ENCODE measurements at regions not wholly inside any gene's neighbourhood (a gene's known extent, or its start where the extent isn't known, plus 50 kb on each side); places are given as distances from the start of the nearest gene placed in this dataset.

DNA sequence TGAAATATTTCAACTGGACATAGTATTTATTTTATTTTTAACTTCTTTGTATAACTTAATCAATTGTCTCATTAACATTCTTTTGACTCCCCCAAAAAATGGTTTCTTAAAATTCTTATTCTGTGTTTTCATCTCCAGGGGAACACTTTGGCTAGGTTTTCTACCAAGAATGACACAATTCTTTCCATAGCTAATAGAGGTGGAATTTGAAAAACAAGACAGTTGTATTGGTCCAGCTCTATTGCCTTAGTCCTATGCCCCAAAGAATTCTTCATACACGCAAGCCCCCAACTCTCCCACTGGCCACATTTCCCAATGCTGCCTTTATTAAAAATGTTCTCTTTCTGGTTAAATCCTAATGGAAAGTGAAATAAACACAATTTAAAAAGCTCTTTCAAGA lies 104.7 kb upstream of the PKDCC start:
- FAIRE-seq, result no peak
- no peaks in the 10 kb centered on the region for H3K9me3 ChIP-seq
- H3K4me1 ChIP-seq, result peaks cover 9% of the 10 kb centered on the region
- ATAC-seq, result no peak
- no peak overlapping the region for H3K4me3 ChIP-seq
- no peak overlapping the region for H3K27ac ChIP-seq
- CTCF ChIA-PET, result interaction anchor here (0.7 to 1.8 kb wide), 5 partner anchors 31 to 143 kb away, joined by 3 to 6 read pairs (median 3); no protein-coding TSS in a partner anchor
- POLR2A ChIA-PET, result no interaction called here
- 92% methylated on average over 1 of the region's 1 CpG for WGBS (ENCODE audit: missing lambda C conversion rate)
- TF ChIP-seq EHMT2 (IDR thresholded peaks at IDR 0.05; ENCODE audit: low read depth) (no peak), HDAC2 (IDR thresholded peaks at IDR 0.05) (no peak), PHF8 (IDR thresholded peaks at IDR 0.05; ENCODE audit: borderline replicate concordance, low read depth) (no peak), FOXS1 (CRISPR knock-in tag; IDR thresholded peaks at IDR 0.05) (no peak), CBX8 (IDR thresholded peaks at IDR 0.05) (no peak)
- TF ChIP-seq, protein P1, sequence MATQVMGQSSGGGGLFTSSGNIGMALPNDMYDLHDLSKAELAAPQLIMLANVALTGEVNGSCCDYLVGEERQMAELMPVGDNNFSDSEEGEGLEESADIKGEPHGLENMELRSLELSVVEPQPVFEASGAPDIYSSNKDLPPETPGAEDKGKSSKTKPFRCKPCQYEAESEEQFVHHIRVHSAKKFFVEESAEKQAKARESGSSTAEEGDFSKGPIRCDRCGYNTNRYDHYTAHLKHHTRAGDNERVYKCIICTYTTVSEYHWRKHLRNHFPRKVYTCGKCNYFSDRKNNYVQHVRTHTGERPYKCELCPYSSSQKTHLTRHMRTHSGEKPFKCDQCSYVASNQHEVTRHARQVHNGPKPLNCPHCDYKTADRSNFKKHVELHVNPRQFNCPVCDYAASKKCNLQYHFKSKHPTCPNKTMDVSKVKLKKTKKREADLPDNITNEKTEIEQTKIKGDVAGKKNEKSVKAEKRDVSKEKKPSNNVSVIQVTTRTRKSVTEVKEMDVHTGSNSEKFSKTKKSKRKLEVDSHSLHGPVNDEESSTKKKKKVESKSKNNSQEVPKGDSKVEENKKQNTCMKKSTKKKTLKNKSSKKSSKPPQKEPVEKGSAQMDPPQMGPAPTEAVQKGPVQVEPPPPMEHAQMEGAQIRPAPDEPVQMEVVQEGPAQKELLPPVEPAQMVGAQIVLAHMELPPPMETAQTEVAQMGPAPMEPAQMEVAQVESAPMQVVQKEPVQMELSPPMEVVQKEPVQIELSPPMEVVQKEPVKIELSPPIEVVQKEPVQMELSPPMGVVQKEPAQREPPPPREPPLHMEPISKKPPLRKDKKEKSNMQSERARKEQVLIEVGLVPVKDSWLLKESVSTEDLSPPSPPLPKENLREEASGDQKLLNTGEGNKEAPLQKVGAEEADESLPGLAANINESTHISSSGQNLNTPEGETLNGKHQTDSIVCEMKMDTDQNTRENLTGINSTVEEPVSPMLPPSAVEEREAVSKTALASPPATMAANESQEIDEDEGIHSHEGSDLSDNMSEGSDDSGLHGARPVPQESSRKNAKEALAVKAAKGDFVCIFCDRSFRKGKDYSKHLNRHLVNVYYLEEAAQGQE (IDR thresholded peaks at IDR 0.05), result no peak
- DNase-seq (ENCODE audit: low read depth in 1 of 2, low spot score in 1 of 2), result no peak
- H3K4me2 ChIP-seq, result no peak overlapping the region

DNA sequence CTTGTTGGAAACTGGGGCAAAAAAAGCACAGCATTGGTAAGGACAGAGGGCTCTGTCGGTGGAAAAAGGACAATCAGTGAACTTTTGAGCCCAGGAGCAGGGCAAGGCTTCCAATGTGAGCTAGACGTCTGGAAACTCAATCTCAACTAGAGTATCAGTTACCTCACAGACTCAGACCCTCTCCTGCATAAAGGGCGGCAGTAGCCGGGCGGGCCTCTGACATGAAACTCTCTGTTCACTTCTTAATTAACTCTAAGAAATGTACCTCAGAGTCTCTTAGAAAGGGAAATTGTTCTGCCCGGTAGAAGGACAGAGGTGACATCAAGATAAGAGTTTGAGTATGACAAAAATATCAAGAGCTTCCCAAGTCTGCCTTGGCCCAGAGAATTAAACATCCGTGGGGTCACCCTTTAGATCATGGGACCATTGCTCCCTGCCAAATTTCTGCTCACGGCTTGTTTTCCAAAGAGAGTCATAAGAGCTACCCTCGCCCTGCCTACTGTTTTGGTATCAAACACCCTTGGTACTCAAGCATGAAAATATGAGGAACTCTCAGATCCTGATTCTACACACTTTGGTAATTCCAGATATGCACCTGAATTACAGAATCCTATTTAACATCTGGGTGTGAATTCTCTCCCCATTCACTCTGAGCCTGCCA lies 103.5 kb upstream of the PKDCC start:
- Histone ChIP-seq H3K4me3 (no peak overlapping the region), H3K4me2 (no peak overlapping the region), H3K4me1 (no peaks in the 10 kb centered on the region), H3K9me3 (no peaks in the 10 kb centered on the region), H3K27ac (peak overlapping the region in 1 of 2 experiments; percentile 1; a peak in 1 of 6 replicates)
- 68% methylated on average over 9 of the region's 9 CpGs for WGBS (ENCODE audit: missing lambda C conversion rate)
- ATAC-seq (no peak), FAIRE-seq (no peak), DNase-seq (ENCODE audit: low read depth in 1 of 2, low spot score in 1 of 2) (no peak)
- TF ChIP-seq CBX8 (IDR thresholded peaks at IDR 0.05), result no peak
- TF ChIP-seq BHLHE40 (IDR thresholded peaks at IDR 0.05; ENCODE audit: low read depth, low read length), result no peak
- TF ChIP-seq ESRRA (IDR thresholded peaks at IDR 0.05; ENCODE audit: borderline replicate concordance, low read length), result no peak
- TF ChIP-seq HOXB13 (CRISPR knock-in tag; IDR thresholded peaks at IDR 0.05; ENCODE audit: low read depth), result no peak
- TF ChIP-seq KDM1A (IDR thresholded peaks at IDR 0.05; ENCODE audit: low read depth), result no peak
- no peak for TF ChIP-seq PHF8 (IDR thresholded peaks at IDR 0.05; ENCODE audit: borderline replicate concordance, low read depth)
- ChIA-PET POLR2A (no interaction called here), CTCF (interaction anchor here (1.0 to 2.1 kb wide), 7 partner anchors 10 to 142 kb away, joined by 3 to 6 read pairs (median 4); no protein-coding TSS in a partner anchor)

DNA sequence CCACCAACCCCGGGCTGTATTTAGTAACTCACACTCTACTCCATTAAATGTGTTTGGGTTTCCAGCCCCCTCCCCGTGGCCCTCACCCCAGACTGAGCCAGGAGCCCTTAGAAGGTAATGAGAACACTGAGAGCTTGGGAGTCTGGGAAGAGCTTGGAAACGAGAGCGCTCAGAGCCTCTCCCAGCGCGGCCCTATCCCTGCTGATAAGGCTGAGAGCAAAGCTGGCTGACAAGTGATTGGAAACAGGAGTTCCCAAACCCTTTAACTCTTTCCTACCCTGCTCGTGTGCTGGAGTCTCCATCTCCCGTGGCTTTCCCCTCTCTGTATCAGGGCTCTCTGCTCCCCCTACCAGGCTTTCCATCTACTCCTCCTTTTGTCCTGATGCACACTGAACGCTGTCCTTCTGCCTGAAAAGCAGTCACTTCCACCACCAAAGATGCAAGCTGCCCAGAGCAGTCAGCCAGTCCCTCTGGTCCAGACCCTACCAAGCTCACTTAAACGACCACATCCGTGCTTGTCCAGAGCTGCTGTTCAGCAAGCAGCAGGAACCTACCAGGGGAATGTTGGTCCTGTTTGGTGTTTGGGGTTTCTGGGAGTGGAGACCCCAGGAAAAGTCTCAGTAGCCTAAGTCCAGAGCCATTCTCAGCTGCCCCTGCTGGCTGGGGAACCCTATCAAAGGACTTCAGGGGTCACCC lies 100.0 kb upstream of the PKDCC start:
- Histone ChIP-seq H3K27ac (peak overlapping the region in 1 of 2 experiments; percentile 45; a peak in 3 of 6 replicates), H3K4me1 (no peaks in the 10 kb centered on the region), H3K4me3 (no peak overlapping the region), H3K4me2 (no peak overlapping the region), H3K9me3 (no peaks in the 10 kb centered on the region)
- no peak for FAIRE-seq
- ATAC-seq, result peak in 1 of 2 experiments; percentile 48; a peak in 3 of 6 replicates
- 61% methylated on average over 11 of the region's 11 CpGs for WGBS (ENCODE audit: missing lambda C conversion rate)
- DNase-seq (ENCODE audit: low read depth in 1 of 2, low spot score in 1 of 2), result no peak
- ChIA-PET POLR2A (no interaction called here), CTCF (interaction anchor here (1.2 to 1.7 kb wide), 3 partner anchors 11 to 139 kb away, joined by 3 to 6 read pairs (median 3); no protein-coding TSS in a partner anchor)
- TF ChIP-seq SMC3 (IDR thresholded peaks at IDR 0.05), result no peak
- TF ChIP-seq CHD2 (IDR thresholded peaks at IDR 0.05; ENCODE audit: low read length, partially characterized antibody), result no peak
- TF ChIP-seq EHF (CRISPR knock-in tag; IDR thresholded peaks at IDR 0.05), result no peak
- TF ChIP-seq CEBPB (IDR thresholded peaks at IDR 0.05), result no peak
- no peak for TF ChIP-seq ZC3H11A (IDR thresholded peaks at IDR 0.05)
- TF ChIP-seq, protein P2, sequence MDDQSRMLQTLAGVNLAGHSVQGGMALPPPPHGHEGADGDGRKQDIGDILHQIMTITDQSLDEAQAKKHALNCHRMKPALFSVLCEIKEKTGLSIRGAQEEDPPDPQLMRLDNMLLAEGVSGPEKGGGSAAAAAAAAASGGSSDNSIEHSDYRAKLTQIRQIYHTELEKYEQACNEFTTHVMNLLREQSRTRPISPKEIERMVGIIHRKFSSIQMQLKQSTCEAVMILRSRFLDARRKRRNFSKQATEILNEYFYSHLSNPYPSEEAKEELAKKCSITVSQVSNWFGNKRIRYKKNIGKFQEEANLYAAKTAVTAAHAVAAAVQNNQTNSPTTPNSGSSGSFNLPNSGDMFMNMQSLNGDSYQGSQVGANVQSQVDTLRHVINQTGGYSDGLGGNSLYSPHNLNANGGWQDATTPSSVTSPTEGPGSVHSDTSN (IDR thresholded peaks at IDR 0.05), result no peak
- TF ChIP-seq HOXB5 (CRISPR knock-in tag; IDR thresholded peaks at IDR 0.05), result no peak
- TF ChIP-seq ZFP36 (IDR thresholded peaks at IDR 0.05; ENCODE audit: borderline replicate concordance, partially characterized antibody), result no peak
- TF ChIP-seq, protein P1 (IDR thresholded peaks at IDR 0.05), result no peak
- TF ChIP-seq MAFK (IDR thresholded peaks at IDR 0.05; ENCODE audit: partially characterized antibody), result no peak
- no peak for TF ChIP-seq BHLHE40 (IDR thresholded peaks at IDR 0.05; ENCODE audit: low read depth, low read length)
- TF ChIP-seq, protein P3, sequence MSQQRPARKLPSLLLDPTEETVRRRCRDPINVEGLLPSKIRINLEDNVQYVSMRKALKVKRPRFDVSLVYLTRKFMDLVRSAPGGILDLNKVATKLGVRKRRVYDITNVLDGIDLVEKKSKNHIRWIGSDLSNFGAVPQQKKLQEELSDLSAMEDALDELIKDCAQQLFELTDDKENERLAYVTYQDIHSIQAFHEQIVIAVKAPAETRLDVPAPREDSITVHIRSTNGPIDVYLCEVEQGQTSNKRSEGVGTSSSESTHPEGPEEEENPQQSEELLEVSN (IDR thresholded peaks at IDR 0.05; ENCODE audit: borderline replicate concordance, low read depth), result no peak
- TF ChIP-seq ZSCAN20 (CRISPR knock-in tag; IDR thresholded peaks at IDR 0.05), result no peak
- TF ChIP-seq JUNB (IDR thresholded peaks at IDR 0.05), result no peak
- no peak for TF ChIP-seq POLR2A (IDR thresholded peaks at IDR 0.05; ENCODE audit: low read length)
- no peak for TF ChIP-seq PHF8 (IDR thresholded peaks at IDR 0.05; ENCODE audit: borderline replicate concordance, low read depth)
- TF ChIP-seq HOXA7 (CRISPR knock-in tag; IDR thresholded peaks at IDR 0.05), result no peak
- TF ChIP-seq KDM1A (IDR thresholded peaks at IDR 0.05; ENCODE audit: low read depth), result no peak

All from A549 (cell line).